Ishikawa (cell line): ENCODE measurements at regions not wholly inside any gene's neighbourhood (a gene's known extent, or its start where the extent isn't known, plus 50 kb on each side); places are given as distances from the start of the nearest gene placed in this dataset.

ENCODE experiments used
- CEBPB ChIP-seq: IDR thresholded peaks from 2 replicates; pipeline ENCODE4 v1.6.1; 2012
- CREB1 ChIP-seq: IDR thresholded peaks from 2 replicates; pipeline ENCODE4 v1.6.1; 2012; ENCODE audit warnings: low read depth
- EGR1 ChIP-seq: IDR thresholded peaks from 2 replicates; pipeline ENCODE4 v1.6.1; 2012
- EP300 ChIP-seq: IDR thresholded peaks from 2 replicates; pipeline ENCODE4 v1.6.1; 2012; ENCODE audit warnings: borderline replicate concordance
- FOXM1 ChIP-seq: IDR thresholded peaks from 2 replicates; pipeline ENCODE4 v1.6.1; 2012; ENCODE audit warnings: low read depth, borderline replicate concordance
- MAX ChIP-seq: IDR thresholded peaks from 2 replicates; pipeline ENCODE4 v1.6.1; 2012
- NFIC ChIP-seq: IDR thresholded peaks from 2 replicates; pipeline ENCODE4 v1.6.1; 2012
- TAF1 ChIP-seq: IDR thresholded peaks from 2 replicates; pipeline ENCODE4 v1.6.1; 2012; ENCODE audit warnings: low read depth, mild to moderate bottlenecking
- TF ChIP-seq, protein P1 (sequence below): IDR thresholded peaks from 2 replicates; pipeline ENCODE4 v1.6.1; 2012; ENCODE audit warnings: low read depth, mild to moderate bottlenecking

DNA sequence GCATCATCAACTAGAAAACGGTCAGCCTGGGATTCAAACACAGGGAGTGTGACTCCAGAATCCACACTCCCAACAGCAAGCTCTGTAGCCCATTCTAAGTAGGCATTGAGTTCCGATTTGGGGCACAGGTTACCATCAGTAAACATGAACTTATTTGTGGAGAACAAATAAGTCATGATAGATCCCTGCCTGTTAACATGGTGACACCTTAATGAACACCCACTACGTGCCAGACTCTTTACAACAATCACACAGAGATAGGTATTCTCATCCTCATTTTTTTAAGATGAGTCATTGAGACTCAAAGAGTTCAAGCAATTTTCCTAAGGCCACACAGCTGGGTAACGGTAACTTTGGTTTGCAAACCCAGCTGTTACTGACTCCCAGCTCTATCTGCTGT, 91.5 kb downstream of the LYZL2 start:
- TF ChIP-seq EP300 = no peak
- TF ChIP-seq TAF1 = no peak
- no peak for TF ChIP-seq CREB1
- TF ChIP-seq EGR1 = no peak
- TF ChIP-seq MAX = no peak
- TF ChIP-seq, protein P1, sequence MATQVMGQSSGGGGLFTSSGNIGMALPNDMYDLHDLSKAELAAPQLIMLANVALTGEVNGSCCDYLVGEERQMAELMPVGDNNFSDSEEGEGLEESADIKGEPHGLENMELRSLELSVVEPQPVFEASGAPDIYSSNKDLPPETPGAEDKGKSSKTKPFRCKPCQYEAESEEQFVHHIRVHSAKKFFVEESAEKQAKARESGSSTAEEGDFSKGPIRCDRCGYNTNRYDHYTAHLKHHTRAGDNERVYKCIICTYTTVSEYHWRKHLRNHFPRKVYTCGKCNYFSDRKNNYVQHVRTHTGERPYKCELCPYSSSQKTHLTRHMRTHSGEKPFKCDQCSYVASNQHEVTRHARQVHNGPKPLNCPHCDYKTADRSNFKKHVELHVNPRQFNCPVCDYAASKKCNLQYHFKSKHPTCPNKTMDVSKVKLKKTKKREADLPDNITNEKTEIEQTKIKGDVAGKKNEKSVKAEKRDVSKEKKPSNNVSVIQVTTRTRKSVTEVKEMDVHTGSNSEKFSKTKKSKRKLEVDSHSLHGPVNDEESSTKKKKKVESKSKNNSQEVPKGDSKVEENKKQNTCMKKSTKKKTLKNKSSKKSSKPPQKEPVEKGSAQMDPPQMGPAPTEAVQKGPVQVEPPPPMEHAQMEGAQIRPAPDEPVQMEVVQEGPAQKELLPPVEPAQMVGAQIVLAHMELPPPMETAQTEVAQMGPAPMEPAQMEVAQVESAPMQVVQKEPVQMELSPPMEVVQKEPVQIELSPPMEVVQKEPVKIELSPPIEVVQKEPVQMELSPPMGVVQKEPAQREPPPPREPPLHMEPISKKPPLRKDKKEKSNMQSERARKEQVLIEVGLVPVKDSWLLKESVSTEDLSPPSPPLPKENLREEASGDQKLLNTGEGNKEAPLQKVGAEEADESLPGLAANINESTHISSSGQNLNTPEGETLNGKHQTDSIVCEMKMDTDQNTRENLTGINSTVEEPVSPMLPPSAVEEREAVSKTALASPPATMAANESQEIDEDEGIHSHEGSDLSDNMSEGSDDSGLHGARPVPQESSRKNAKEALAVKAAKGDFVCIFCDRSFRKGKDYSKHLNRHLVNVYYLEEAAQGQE = no peak
- TF ChIP-seq FOXM1 = no peak
- no peak for TF ChIP-seq CEBPB
- no peak for TF ChIP-seq NFIC
